WTC11 (cell line): ENCODE measurements at regions not wholly inside any gene's neighbourhood (a gene's known extent, or its start where the extent isn't known, plus 50 kb on each side); places are given as distances from the start of the nearest gene placed in this dataset.

ENCODE experiments used
- ATAC-seq: fragments of 200-7000 bp; cut with Tn5 transposase; 2 replicates; pipeline ENCODE4 v1.10.0; 2021; ENCODE audit warnings: mild to moderate bottlenecking, moderate library complexity
- CTCF ChIA-PET: fragments of 300-600 bp; sonication (Branson Sonifier 250); formaldehyde crosslinking; loops from one replicate; lab custom pipeline; 2021; ENCODE audit warnings: antibody characterized with exemption; lab: Charles Lee
- POLR2A ChIA-PET: fragments of 350-600 bp; sonication (Branson Sonifier 250); formaldehyde crosslinking; loops from one replicate; lab custom pipeline; 2021; ENCODE audit warnings: antibody characterized with exemption; lab: Charles Lee
- DNase-seq: peaks from one replicate; pipeline ENCODE4 v3.0.0; 2021; ENCODE audit warnings: low spot score
- H3K27ac Mint-ChIP-seq: 2 replicates; pipeline ENCODE4 v1.8.0; 2021; ENCODE audit warnings: mixed read lengths
- H3K27me3 Mint-ChIP-seq: 2 replicates; pipeline ENCODE4 v1.8.0; 2021; ENCODE audit warnings: low read depth, mild to moderate bottlenecking, moderate library complexity, mixed read lengths
- H3K36me3 Mint-ChIP-seq: 2 replicates; pipeline ENCODE4 v1.8.0; 2021; ENCODE audit warnings: mixed read lengths
- H3K4me1 Mint-ChIP-seq: 2 replicates; pipeline ENCODE4 v1.8.0; 2022; ENCODE audit warnings: mixed read lengths
- H3K4me3 Mint-ChIP-seq: 2 replicates; pipeline ENCODE4 v1.8.0; 2021; ENCODE audit warnings: mild to moderate bottlenecking, moderate library complexity, mixed read lengths
- H3K9me3 Mint-ChIP-seq: 2 replicates; pipeline ENCODE4 v1.8.0; 2021; ENCODE audit warnings: mixed read lengths
- ATF1 ChIP-seq: sonication (generic); formaldehyde crosslinking; IDR thresholded peaks from 2 replicates; pipeline ENCODE4 v1.8.1; 2023; ENCODE audit warnings: mild to moderate bottlenecking, moderate library complexity, missing genetic modification reagents
- ATF6 ChIP-seq: sonication (generic); formaldehyde crosslinking; IDR thresholded peaks from 2 replicates; pipeline ENCODE4 v1.8.1; 2023; ENCODE audit warnings: mild to moderate bottlenecking, missing genetic modification reagents
- CDX4 ChIP-seq: fragments of 250-450 bp; sonication (Bioruptor Pico); IDR thresholded peaks from 2 replicates; pipeline ENCODE4 v1.9.0; 2021; ENCODE audit warnings: moderate library complexity, mild to moderate bottlenecking, inconsistent platforms, borderline replicate concordance
- CTCF ChIP-seq: fragments of 200-600 bp; IDR thresholded peaks from 2 replicates; pipeline ENCODE4 v1.8.0; 2022; ENCODE audit warnings: antibody characterized with exemption
- FOXP1 ChIP-seq: sonication (generic); formaldehyde crosslinking; IDR thresholded peaks from 2 replicates; pipeline ENCODE4 v1.8.0; 2022; ENCODE audit warnings: missing genetic modification reagents, mild to moderate bottlenecking, moderate library complexity, borderline replicate concordance
- MAX ChIP-seq: sonication (generic); formaldehyde crosslinking; IDR thresholded peaks from 2 replicates; pipeline ENCODE4 v1.8.0; 2022; ENCODE audit warnings: mild to moderate bottlenecking, missing genetic modification reagents
- OVOL2 ChIP-seq: fragments of 250-450 bp; sonication (Bioruptor Pico); IDR thresholded peaks from 2 replicates; pipeline ENCODE4 v1.9.0; 2021; ENCODE audit warnings: mild to moderate bottlenecking, borderline replicate concordance
- RORB ChIP-seq: fragments of 250-450 bp; sonication (Bioruptor Pico); IDR thresholded peaks from 2 replicates; pipeline ENCODE4 v1.9.0; 2021; ENCODE audit warnings: mild to moderate bottlenecking
- USF1 ChIP-seq: sonication (generic); formaldehyde crosslinking; IDR thresholded peaks from 2 replicates; pipeline ENCODE4 v1.8.0; 2022; ENCODE audit warnings: mild to moderate bottlenecking, missing genetic modification reagents
- USF2 ChIP-seq: sonication (generic); formaldehyde crosslinking; IDR thresholded peaks from 2 replicates; pipeline ENCODE4 v1.8.1; 2023; ENCODE audit warnings: mild to moderate bottlenecking, missing genetic modification reagents, moderate library complexity
- ZNF138 ChIP-seq: sonication (generic); formaldehyde crosslinking; conservative IDR thresholded peaks from 2 replicates; pipeline ENCODE4 v1.8.1; 2022; ENCODE audit warnings: mild to moderate bottlenecking, moderate library complexity, missing genetic modification reagents
- ZNF219 ChIP-seq: sonication (generic); formaldehyde crosslinking; IDR thresholded peaks from 2 replicates; pipeline ENCODE4 v1.8.0; 2023; ENCODE audit warnings: missing genetic modification reagents, mild to moderate bottlenecking, borderline replicate concordance
- ZNF671 ChIP-seq: fragments of 250-450 bp; sonication (Bioruptor Pico); IDR thresholded peaks from 2 replicates; pipeline ENCODE4 v1.8.0; 2021; ENCODE audit warnings: mild to moderate bottlenecking
- ZSCAN18 ChIP-seq: fragments of 250-450 bp; sonication (Bioruptor Pico); IDR thresholded peaks from 2 replicates; pipeline ENCODE4 v2.1.2; 2022; ENCODE audit warnings: mild to moderate bottlenecking, moderate library complexity

GRCh38 chr5:2651116-2651515 is 100.4 kb downstream of the IRX2 start:
- Mint-ChIP-seq H3K36me3 (no peaks in the 10 kb centered on the region), H3K4me3 (no peak overlapping the region), H3K9me3 (peaks cover 5% of the 10 kb centered on the region; the same call in 1 of the 2 replicates), H3K4me1 (no peaks in the 10 kb centered on the region), H3K27ac (no peak overlapping the region), H3K27me3 (no peaks in the 10 kb centered on the region)
- ATAC-seq (no peak), DNase-seq (no peak)
- no peak for TF ChIP-seq RORB
- TF ChIP-seq ATF6 (CRISPR knock-in tag) = no peak
- TF ChIP-seq ATF1 (CRISPR knock-in tag) = no peak
- TF ChIP-seq FOXP1 (CRISPR knock-in tag) = no peak
- no peak for TF ChIP-seq USF2
- TF ChIP-seq ZSCAN18 (CRISPR knock-in tag) = no peak
- TF ChIP-seq CDX4 = no peak
- ChIA-PET POLR2A (no interaction called here), CTCF (no interaction called here)

GRCh38 chr5:2642684-2643345 is 108.7 kb downstream of the IRX2 start:
- H3K27me3 Mint-ChIP-seq = peaks cover 3% of the 10 kb centered on the region; the same call in 1 of the 2 replicates
- DNase-seq = no peak
- no peaks in the 10 kb centered on the region for H3K9me3 Mint-ChIP-seq
- ChIA-PET CTCF (no interaction called here), POLR2A (no interaction called here)
- H3K4me1 Mint-ChIP-seq = peaks cover 15% of the 10 kb centered on the region
- H3K4me3 Mint-ChIP-seq = no peak overlapping the region
- no peaks in the 10 kb centered on the region for H3K36me3 Mint-ChIP-seq
- no peak overlapping the region for H3K27ac Mint-ChIP-seq
- no peak for TF ChIP-seq ATF1 (CRISPR knock-in tag)
- no peak for TF ChIP-seq ATF6 (CRISPR knock-in tag)
- TF ChIP-seq OVOL2 = no peak
- TF ChIP-seq ZSCAN18 (CRISPR knock-in tag) = no peak
- TF ChIP-seq ZNF219 = no peak
- TF ChIP-seq MAX (CRISPR knock-in tag) = no peak
- TF ChIP-seq CTCF = no peak
- no peak for TF ChIP-seq ZNF671
- no peak for TF ChIP-seq ZNF138 (CRISPR knock-in tag)
- no peak for TF ChIP-seq USF1 (CRISPR knock-in tag)
- no peak for ATAC-seq
